H1 (cell line): ENCODE measurements at regions not wholly inside any gene's neighbourhood (a gene's known extent, or its start where the extent isn't known, plus 50 kb on each side); places are given as distances from the start of the nearest gene placed in this dataset.

Experiments used
- CTCF ChIA-PET: fragments of 300-600 bp; sonication (Branson Sonifier 250); formaldehyde crosslinking; loops from one replicate; lab custom pipeline; 2021; ENCODE audit not compliant: partially characterized antibody; lab: Charles Lee
- POLR2A ChIA-PET: fragments of 300-600 bp; sonication (Branson Sonifier 250); formaldehyde crosslinking; loops from one replicate; lab custom pipeline; 2021; ENCODE audit warnings: inconsistent platforms; ENCODE audit not compliant: partially characterized antibody; lab: Charles Lee
- DNase-seq, 2 experiments: peaks; one replicate each; pipeline versions ENCODE4 v3.0.0 to v3.0.0-alpha.2; 2010 to 2022; ENCODE audit warnings: low spot score in 2 of 2, low read depth in 1 of 2, mixed read lengths in 1 of 2
- FAIRE-seq: peaks from 2 replicates; lab custom pipeline; 2011; peaks lifted over from hg19 to GRCh38; lab: Jason Lieb, UNC
- H2AFZ ChIP-seq: 2 replicates; pipeline ENCODE4 v1.8.1; 2012; ENCODE audit warnings: low read length, inconsistent platforms
- H2AK5ac ChIP-seq: 2 replicates; pipeline ENCODE4 v1.6.1; 2013; ENCODE audit warnings: low read depth, low read length
- H2BK120ac ChIP-seq: replicated peaks from 2 replicates; pipeline ENCODE3; 2013; ENCODE audit warnings: low read depth, low read length, inconsistent platforms
- H2BK12ac ChIP-seq: 2 replicates; pipeline ENCODE4 v1.6.1; 2013; ENCODE audit warnings: low read depth, low read length
- H2BK15ac ChIP-seq: 2 replicates; pipeline ENCODE4 v1.6.1; 2013; ENCODE audit warnings: low read length
- H2BK20ac ChIP-seq: 2 replicates; pipeline ENCODE4 v1.6.1; 2013; ENCODE audit warnings: low read length
- H2BK5ac ChIP-seq: 2 replicates; pipeline ENCODE4 v1.6.1; 2013; ENCODE audit warnings: low read depth, low read length
- H3K14ac ChIP-seq: 2 replicates; pipeline ENCODE4 v1.6.1; 2013; ENCODE audit warnings: inconsistent platforms; ENCODE audit not compliant: insufficient read length
- H3K18ac ChIP-seq: 2 replicates; pipeline ENCODE4 v1.6.1; 2013; ENCODE audit warnings: low read length; ENCODE audit errors: extremely low read depth
- H3K23ac ChIP-seq: 2 replicates; pipeline ENCODE4 v1.6.1; 2013; ENCODE audit warnings: inconsistent platforms; ENCODE audit not compliant: insufficient read length
- H3K23me2 ChIP-seq: 2 replicates; pipeline ENCODE4 v1.6.1; 2013; ENCODE audit warnings: low read depth, low read length
- H3K27ac ChIP-seq: 2 replicates; pipeline ENCODE4 v1.6.1; 2011; ENCODE audit warnings: low read depth, low read length, inconsistent platforms
- H3K27me3 ChIP-seq, 4 experiments: replicated peaks in 1 of 4; 1 replicate in 1 of 4; 2 replicates in 3 of 4; pipeline versions ENCODE4 v1.6.1 to v1.8.1; 2011 to 2013; ENCODE audit warnings: low read length in 3 of 4, mild to moderate bottlenecking in 3 of 4, inconsistent platforms in 2 of 4, mixed read lengths in 2 of 4, moderate library complexity in 1 of 4; ENCODE audit not compliant: control insufficient read depth in 3 of 4, insufficient read depth in 3 of 4; ENCODE audit errors: extremely low read depth in 1 of 4
- H3K36me3 ChIP-seq, 4 experiments: 2 replicates each; pipeline versions ENCODE4 v1.6.1 to v1.8.1; 2011 to 2013; ENCODE audit warnings: mild to moderate bottlenecking in 4 of 4, low read length in 3 of 4, moderate library complexity in 2 of 4, control low read depth in 1 of 4, inconsistent platforms in 1 of 4; ENCODE audit not compliant: insufficient read depth in 4 of 4, control insufficient read depth in 2 of 4
- H3K4ac ChIP-seq: replicated peaks from 2 replicates; pipeline ENCODE3; 2013; ENCODE audit warnings: low read length, low read depth, mixed read lengths, inconsistent platforms; ENCODE audit not compliant: insufficient read length
- H3K4me1 ChIP-seq, 4 experiments: replicated peaks in 1 of 4; 1 replicate in 1 of 4; 2 replicates in 3 of 4; pipeline versions ENCODE4 v1.6.1 to v1.8.1; 2011 to 2013; ENCODE audit warnings: low read length in 3 of 4, inconsistent platforms in 2 of 4, mixed read lengths in 1 of 4; ENCODE audit not compliant: insufficient read depth in 4 of 4, control insufficient read depth in 3 of 4
- H3K4me2 ChIP-seq, 2 experiments: 2 replicates each; pipeline versions ENCODE4 v1.6.1 to v1.8.1; 2011 to 2013; ENCODE audit warnings: low read depth in 2 of 2, low read length in 2 of 2, control low read depth in 1 of 2, inconsistent platforms in 1 of 2, mild to moderate bottlenecking in 1 of 2; ENCODE audit not compliant: insufficient read depth in 1 of 2
- H3K4me3 ChIP-seq, 4 experiments: fragments of 200-600, 300-600 bp in 1 of 4; sonication (generic), shearing (Covaris generic), sonication (Bioruptor Twin) in 1 of 4; 2 replicates each; pipeline versions ENCODE4 v1.5.1 to v1.8.1; 2011 to 2016; ENCODE audit warnings: low read length in 4 of 4, low read depth in 3 of 4, control low read depth in 2 of 4, inconsistent platforms in 2 of 4, mild to moderate bottlenecking in 2 of 4, mixed read lengths in 1 of 4, moderate library complexity in 1 of 4; ENCODE audit not compliant: insufficient read depth in 2 of 4; ENCODE audit errors: extremely low read depth in 1 of 4
- H3K56ac ChIP-seq: replicated peaks from 2 replicates; pipeline ENCODE3; 2013; ENCODE audit warnings: low read depth, mild to moderate bottlenecking, mixed read lengths, low read length, inconsistent platforms; ENCODE audit not compliant: insufficient read length
- H3K79me1 ChIP-seq: 2 replicates; pipeline ENCODE4 v1.6.1; 2013; ENCODE audit warnings: low read depth, low read length, control low read depth
- H3K79me2 ChIP-seq, 2 experiments: 2 replicates each; pipeline versions ENCODE4 v1.6.1 to v1.8.1; 2012 to 2013; ENCODE audit warnings: low read length in 2 of 2, mild to moderate bottlenecking in 2 of 2, inconsistent platforms in 1 of 2; ENCODE audit not compliant: insufficient read depth in 2 of 2, control insufficient read depth in 1 of 2
- H3K9ac ChIP-seq, 4 experiments: replicated peaks in 1 of 4; 1 replicate in 1 of 4; 2 replicates in 3 of 4; pipeline versions ENCODE4 v1.6.1 to v1.8.1; 2011 to 2013; ENCODE audit warnings: low read depth in 3 of 4, low read length in 3 of 4, control low read depth in 2 of 4, mild to moderate bottlenecking in 2 of 4, moderate library complexity in 2 of 4, inconsistent platforms in 1 of 4; ENCODE audit errors: extremely low read depth in 1 of 4
- H3K9me3 ChIP-seq, 2 experiments: 2 replicates each; pipeline versions ENCODE4 v1.6.1 to v1.8.1; 2012 to 2013; ENCODE audit warnings: mild to moderate bottlenecking in 2 of 2, moderate library complexity in 2 of 2, control low read depth in 1 of 2, inconsistent platforms in 1 of 2, low read depth in 1 of 2, low read length in 1 of 2, mixed read lengths in 1 of 2; ENCODE audit not compliant: insufficient read depth in 2 of 2
- H4K20me1 ChIP-seq, 2 experiments: replicated peaks in 1 of 2; 2 replicates each; pipeline versions ENCODE3 to v1.8.1; 2011 to 2013; ENCODE audit warnings: inconsistent platforms in 2 of 2, low read length in 2 of 2, mild to moderate bottlenecking in 1 of 2; ENCODE audit not compliant: insufficient read depth in 2 of 2, control insufficient read depth in 1 of 2
- H4K5ac ChIP-seq: 2 replicates; pipeline ENCODE4 v1.6.1; 2013; ENCODE audit warnings: low read length, low read depth, mixed read lengths, inconsistent platforms; ENCODE audit not compliant: insufficient read length
- H4K8ac ChIP-seq: 2 replicates; pipeline ENCODE4 v1.8.0; 2013; ENCODE audit warnings: mild to moderate bottlenecking, moderate library complexity, low read length, inconsistent platforms; ENCODE audit not compliant: insufficient read depth; ENCODE audit errors: extremely low read depth
- H4K91ac ChIP-seq: replicated peaks from 2 replicates; pipeline ENCODE3; 2013; ENCODE audit warnings: low read length, mixed read lengths, inconsistent platforms; ENCODE audit not compliant: insufficient read length
- ASH2L ChIP-seq: fragments of 200-600, 300-600 bp; sonication (generic); IDR thresholded peaks from one replicate; pipeline ENCODE4 v1.7.1; 2017; ENCODE audit warnings: low read length
- ATF2 ChIP-seq: IDR thresholded peaks from 2 replicates; pipeline ENCODE4 v1.6.1; 2012; ENCODE audit warnings: low read length, inconsistent platforms
- CTCF ChIP-seq, 3 experiments: IDR thresholded peaks; 1 replicate in 2 of 3; 2 replicates in 1 of 3; pipeline versions ENCODE4 v1.5.1 to v1.6.1; 2011; ENCODE audit warnings: low read length in 3 of 3, mild to moderate bottlenecking in 3 of 3, inconsistent platforms in 2 of 3, low read depth in 1 of 3, moderate library complexity in 1 of 3; ENCODE audit not compliant: insufficient read depth in 1 of 3; ENCODE audit errors: control extremely low read depth in 1 of 3
- NANOG ChIP-seq: IDR thresholded peaks from 2 replicates; pipeline ENCODE4 v1.6.1; 2011; ENCODE audit warnings: low read length, low read depth, mild to moderate bottlenecking, inconsistent platforms; ENCODE audit not compliant: insufficient read depth, poor library complexity, severe bottlenecking
- RAD21 ChIP-seq, 2 experiments: IDR thresholded peaks in 1 of 2; conservative IDR thresholded peaks in 1 of 2; 2 replicates each; pipeline ENCODE4 v1.6.1; 2011; ENCODE audit warnings: low read depth in 2 of 2, low read length in 2 of 2, improper control_type of control experiment in 1 of 2, inconsistent platforms in 1 of 2, mild to moderate bottlenecking in 1 of 2, moderate library complexity in 1 of 2
- RFX5 ChIP-seq: IDR thresholded peaks from 2 replicates; pipeline ENCODE4 v1.6.1; 2011; ENCODE audit warnings: low read depth, low read length, improper control_type of control experiment, borderline replicate concordance
- RXRA ChIP-seq: IDR thresholded peaks from 2 replicates; pipeline ENCODE4 v1.6.1; 2011; ENCODE audit warnings: low read depth, mild to moderate bottlenecking, low read length, moderate library complexity; ENCODE audit not compliant: insufficient read depth
- TAF7 ChIP-seq: optimal IDR thresholded peaks from 2 replicates; pipeline ENCODE3; 2011; ENCODE audit warnings: low read depth, mild to moderate bottlenecking, inconsistent platforms, low read length, moderate library complexity, borderline replicate concordance
- YY1 ChIP-seq: IDR thresholded peaks from 2 replicates; pipeline ENCODE4 v1.6.1; 2011; ENCODE audit warnings: low read depth, mild to moderate bottlenecking, low read length
- ZNF274 ChIP-seq: IDR thresholded peaks from 2 replicates; pipeline ENCODE4 v1.7.0; 2012; ENCODE audit warnings: low read length, borderline replicate concordance; ENCODE audit errors: extremely low read depth
- WGBS, 2 experiments: shearing (Covaris generic) in 1 of 2; methylation state at CpG; one replicate each; pipeline versions ENCODE4 v1.1.6 to v1.1.7; 2013 to 2015; ENCODE audit warnings: low lambda C conversion rate in 2 of 2, mixed read lengths in 2 of 2, inconsistent platforms in 1 of 2, low coverage in 1 of 2, missing lambda C conversion rate in 1 of 2; ENCODE audit not compliant: insufficient replicate concordance in 2 of 2, insufficient coverage in 1 of 2, insufficient read length in 1 of 2; ENCODE audit errors: extremely low coverage in 1 of 2, missing lambda C conversion rate in 1 of 2; 5-methylcytosine and 5-hydroxymethylcytosine counted together

GRCh38 chr16:86870380-86870779 is 292.0 kb downstream of the FOXL1 start:
- no peak overlapping the region for H3K4me2 ChIP-seq
- no peaks in the 10 kb centered on the region for H4K20me1 ChIP-seq
- H3K18ac ChIP-seq, result no peak overlapping the region
- no peaks in the 10 kb centered on the region for H3K79me2 ChIP-seq
- no peak for DNase-seq
- H3K27ac ChIP-seq, result no peak overlapping the region
- no peak overlapping the region for H2AK5ac ChIP-seq
- H3K9me3 ChIP-seq, result peaks cover 3 to 7% of the 10 kb centered on the region in 2 experiments; a peak in 3 of 4 replicates
- no peak overlapping the region for H3K14ac ChIP-seq
- H2AFZ ChIP-seq, result no peak overlapping the region
- no peaks in the 10 kb centered on the region for H3K36me3 ChIP-seq
- no peak overlapping the region for H3K9ac ChIP-seq
- WGBS, 2 experiments, result 92% methylated on average over 8 of the region's 9 CpGs; no CpG with 5 or more reads in 1 of the 2 experiments
- H2BK15ac ChIP-seq, result no peak overlapping the region
- no peak for FAIRE-seq
- no peak overlapping the region for H3K4me3 ChIP-seq
- H3K4me1 ChIP-seq, result no peaks in the 10 kb centered on the region
- H4K5ac ChIP-seq, result no peak overlapping the region
- H3K27me3 ChIP-seq, result no peaks in the 10 kb centered on the region
- no peak overlapping the region for H2BK5ac ChIP-seq
- no peak overlapping the region for H4K8ac ChIP-seq
- H3K79me1 ChIP-seq, result no peaks in the 10 kb centered on the region
- no peak overlapping the region for H2BK20ac ChIP-seq
- POLR2A ChIA-PET, result no interaction called here
- H3K23ac ChIP-seq, result no peak overlapping the region
- no peak overlapping the region for H2BK12ac ChIP-seq
- CTCF ChIA-PET, result interaction anchor here (0.8 to 1.0 kb wide), 2 partner anchors 16 to 306 kb away, joined by 3 read pairs; no protein-coding TSS in a partner anchor
- H3K56ac ChIP-seq, result no peak overlapping the region
- H2BK120ac ChIP-seq, result no peak overlapping the region
- no peak overlapping the region for H3K4ac ChIP-seq
- H4K91ac ChIP-seq, result no peak overlapping the region
- no peaks in the 10 kb centered on the region for H3K23me2 ChIP-seq
- no peak for TF ChIP-seq ATF2
- no peak for TF ChIP-seq CTCF (IDR thresholded peaks at IDR 0.05; ENCODE audit: control extremely low read depth in 1 of 3, insufficient read depth in 1 of 3, low read depth in 1 of 3, low read length in 3 of 3)
- TF ChIP-seq ASH2L, result no peak
- TF ChIP-seq YY1, result no peak
- no peak for TF ChIP-seq TAF7
- TF ChIP-seq RXRA, result no peak
- TF ChIP-seq RAD21 (IDR thresholded peaks at IDR 0.05 in 1 of 2, conservative IDR thresholded peaks at IDR 0.05 in 1 of 2; ENCODE audit: low read depth in 2 of 2, low read length in 2 of 2), result no peak
- no peak for TF ChIP-seq RFX5
- TF ChIP-seq ZNF274, result no peak
- TF ChIP-seq NANOG, result no peak
